HL-60 (cell line): ENCODE measurements at regions not wholly inside any gene's neighbourhood (a gene's known extent, or its start where the extent isn't known, plus 50 kb on each side); places are given as distances from the start of the nearest gene placed in this dataset.

ENCODE experiments used
- CTCF ChIP-seq: IDR thresholded peaks from one replicate; pipeline ENCODE4 v1.5.1; 2011; ENCODE audit warnings: low read length, control low read depth, inconsistent platforms; ENCODE audit not compliant: insufficient read depth
- GABPA ChIP-seq: IDR thresholded peaks from 2 replicates; pipeline ENCODE4 v1.6.1; 2012; ENCODE audit warnings: low read depth
- POLR2AphosphoS5 ChIP-seq: IDR thresholded peaks from 2 replicates; pipeline ENCODE4 v1.6.1; 2012; ENCODE audit warnings: low read depth
- REST ChIP-seq: IDR thresholded peaks from 2 replicates; pipeline ENCODE4 v1.6.1; 2012; ENCODE audit warnings: low read depth; ENCODE audit not compliant: insufficient replicate concordance
- SPI1 ChIP-seq: IDR thresholded peaks from 2 replicates; pipeline ENCODE4 v1.6.1; 2012; ENCODE audit warnings: low read depth, mild to moderate bottlenecking, borderline replicate concordance

- TF ChIP-seq REST (no peak), CTCF (no peak), POLR2AphosphoS5 (no peak), GABPA (no peak), SPI1 (no peak)
These were observed 322.9 kb downstream of the BCOR start for GRCh38 chrX:39774774-39775328.
